ENCODE measurements at regions not wholly inside any gene's neighbourhood (a gene's known extent, or its start where the extent isn't known, plus 50 kb on each side); places are given as distances from the start of the nearest gene placed in this dataset.

DNA sequence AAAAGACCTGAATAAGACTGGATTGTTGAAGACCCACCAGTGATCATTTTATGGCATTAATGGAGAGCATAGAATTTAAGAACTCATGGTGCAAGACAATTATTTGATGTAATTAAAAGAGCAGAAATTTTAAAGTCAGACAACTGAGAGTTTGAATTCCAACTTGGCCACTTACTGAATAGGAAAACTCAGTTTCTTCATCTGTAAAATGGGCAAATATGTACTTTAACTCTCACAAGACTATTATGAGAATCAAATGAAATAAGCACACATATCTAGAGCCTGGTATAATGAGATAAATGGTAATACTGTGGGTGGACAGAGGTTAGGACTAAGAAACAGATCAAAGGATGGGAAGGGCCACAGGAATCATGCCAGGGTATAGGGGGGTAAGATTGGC, 88.0 kb downstream of the SOX9 start:
- TF ChIP-seq, protein P1, sequence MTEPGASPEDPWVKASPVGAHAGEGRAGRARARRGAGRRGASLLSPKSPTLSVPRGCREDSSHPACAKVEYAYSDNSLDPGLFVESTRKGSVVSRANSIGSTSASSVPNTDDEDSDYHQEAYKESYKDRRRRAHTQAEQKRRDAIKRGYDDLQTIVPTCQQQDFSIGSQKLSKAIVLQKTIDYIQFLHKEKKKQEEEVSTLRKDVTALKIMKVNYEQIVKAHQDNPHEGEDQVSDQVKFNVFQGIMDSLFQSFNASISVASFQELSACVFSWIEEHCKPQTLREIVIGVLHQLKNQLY (CRISPR knock-in tag; IDR thresholded peaks at IDR 0.05): no peak
- TF ChIP-seq, protein P2, sequence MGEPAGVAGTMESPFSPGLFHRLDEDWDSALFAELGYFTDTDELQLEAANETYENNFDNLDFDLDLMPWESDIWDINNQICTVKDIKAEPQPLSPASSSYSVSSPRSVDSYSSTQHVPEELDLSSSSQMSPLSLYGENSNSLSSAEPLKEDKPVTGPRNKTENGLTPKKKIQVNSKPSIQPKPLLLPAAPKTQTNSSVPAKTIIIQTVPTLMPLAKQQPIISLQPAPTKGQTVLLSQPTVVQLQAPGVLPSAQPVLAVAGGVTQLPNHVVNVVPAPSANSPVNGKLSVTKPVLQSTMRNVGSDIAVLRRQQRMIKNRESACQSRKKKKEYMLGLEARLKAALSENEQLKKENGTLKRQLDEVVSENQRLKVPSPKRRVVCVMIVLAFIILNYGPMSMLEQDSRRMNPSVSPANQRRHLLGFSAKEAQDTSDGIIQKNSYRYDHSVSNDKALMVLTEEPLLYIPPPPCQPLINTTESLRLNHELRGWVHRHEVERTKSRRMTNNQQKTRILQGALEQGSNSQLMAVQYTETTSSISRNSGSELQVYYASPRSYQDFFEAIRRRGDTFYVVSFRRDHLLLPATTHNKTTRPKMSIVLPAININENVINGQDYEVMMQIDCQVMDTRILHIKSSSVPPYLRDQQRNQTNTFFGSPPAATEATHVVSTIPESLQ (CRISPR knock-in tag; IDR thresholded peaks at IDR 0.05): no peak

Measured in WTC11 (cell line).